ENCODE measurements at regions not wholly inside any gene's neighbourhood (a gene's known extent, or its start where the extent isn't known, plus 50 kb on each side); places are given as distances from the start of the nearest gene placed in this dataset.

- Histone ChIP-seq H3K4me1 (ENCODE audit: control insufficient read depth in 1 of 2, insufficient read depth in 2 of 2, low read length in 2 of 2) (no peaks in the 10 kb centered on the region), H3K9ac (ENCODE audit: low read length) (no peak overlapping the region), H3K27ac (ENCODE audit: low read depth, low read length) (no peak overlapping the region), H3K9me3 (ENCODE audit: control insufficient read depth in 1 of 2, insufficient read depth in 1 of 2, low read depth in 1 of 2, low read length in 2 of 2) (peaks cover 4 to 9% of the 10 kb centered on the region in 2 experiments; a peak in 2 of 4 replicates), H3K36me3 (ENCODE audit: control insufficient read depth in 1 of 2, insufficient read depth in 2 of 2, low read length in 2 of 2) (no peaks in the 10 kb centered on the region), H3K9me2 (ENCODE audit: insufficient read depth) (no peaks in the 10 kb centered on the region), H4K20me1 (ENCODE audit: insufficient read depth) (no peaks in the 10 kb centered on the region), H3K27me3 (ENCODE audit: insufficient read depth, low read length) (no peaks in the 10 kb centered on the region), H3K4me2 (ENCODE audit: low read length) (no peak overlapping the region), H2AFZ (ENCODE audit: low read depth, low read length, poor library complexity, severe bottlenecking) (no peak overlapping the region), H3K79me2 (ENCODE audit: insufficient read depth, low read length) (no peaks in the 10 kb centered on the region), H3K4me3 (replicated peaks in 1 of 2; ENCODE audit: low read depth in 1 of 2, low read length in 2 of 2) (no peak overlapping the region)
- ChIA-PET POLR2A (no interaction called here), RAD21 (ENCODE audit: low non-redundant PET in 1 of 2, low total read pairs in 2 of 2, uncharacterized antibody in 2 of 2, unreplicated experiment in 2 of 2) (no interaction called here), CTCF (no interaction called here)
- no peak for ATAC-seq
- no peak for DNase-seq (ENCODE audit: low read depth, low spot score)
- no TSS peak for BruUV-seq (replicated peaks)
- no peak for TF ChIP-seq REST (IDR thresholded peaks at IDR 0.05; ENCODE audit: low read depth)
- no peak for TF ChIP-seq RAD21 (IDR thresholded peaks at IDR 0.05; ENCODE audit: low read depth)
- TF ChIP-seq POLR2AphosphoS5 (IDR thresholded peaks at IDR 0.05; ENCODE audit: low read depth, low read length) = no peak
- TF ChIP-seq CBX3 (IDR thresholded peaks at IDR 0.05; ENCODE audit: low read depth) = no peak
- no peak for TF ChIP-seq CEBPB (IDR thresholded peaks at IDR 0.05; ENCODE audit: low read depth)
- TF ChIP-seq POLR2A (IDR thresholded peaks at IDR 0.05; ENCODE audit: borderline replicate concordance, extremely low read depth, insufficient read depth, insufficient read length) = no peak
- intact Hi-C loops (cut with micrococcal nuclease) = no loop called here
These were observed 1088.6 kb upstream of the EPHA6 start for GRCh38 chr3:95725770-95726169.

- no peak overlapping the region for H3K4me3 ChIP-seq (replicated peaks in 1 of 2; ENCODE audit: low read depth in 1 of 2, low read length in 2 of 2)
- DNase-seq (ENCODE audit: low read depth, low spot score) (no peak), ATAC-seq (no peak)
- no peaks in the 10 kb centered on the region for H4K20me1 ChIP-seq (ENCODE audit: insufficient read depth)
- TF ChIP-seq SIN3A (IDR thresholded peaks at IDR 0.05; ENCODE audit: low read depth) (no peak), EGR1 (IDR thresholded peaks at IDR 0.05; ENCODE audit: low read depth) (no peak), CTCF (IDR thresholded peaks at IDR 0.05 in 2 of 3, conservative IDR thresholded peaks at IDR 0.05 in 1 of 3; ENCODE audit: borderline replicate concordance in 1 of 3, insufficient read depth in 1 of 3, low read depth in 2 of 3, low read length in 2 of 3) (no peak), ZNF274 (IDR thresholded peaks at IDR 0.05; ENCODE audit: low read depth, low read length) (no peak), SP1 (IDR thresholded peaks at IDR 0.05; ENCODE audit: low read depth) (no peak), POLR2AphosphoS5 (IDR thresholded peaks at IDR 0.05; ENCODE audit: low read depth, low read length) (no peak), EZH2 (IDR thresholded peaks at IDR 0.05) (no peak), REST (IDR thresholded peaks at IDR 0.05; ENCODE audit: low read depth) (no peak), CBX3 (IDR thresholded peaks at IDR 0.05; ENCODE audit: low read depth) (no peak)
- no peaks in the 10 kb centered on the region for H3K4me1 ChIP-seq (ENCODE audit: control insufficient read depth in 1 of 2, insufficient read depth in 2 of 2, low read length in 2 of 2)
- H3K27me3 ChIP-seq (ENCODE audit: insufficient read depth, low read length) = no peaks in the 10 kb centered on the region
- BruUV-seq (replicated peaks) = no TSS peak
- no peaks in the 10 kb centered on the region for H3K79me2 ChIP-seq (ENCODE audit: insufficient read depth, low read length)
- ChIA-PET POLR2A (no interaction called here), RAD21 (ENCODE audit: low non-redundant PET in 1 of 2, low total read pairs in 2 of 2, uncharacterized antibody in 2 of 2, unreplicated experiment in 2 of 2) (no interaction called here), CTCF (no interaction called here)
- H3K36me3 ChIP-seq (ENCODE audit: control insufficient read depth in 1 of 2, insufficient read depth in 2 of 2, low read length in 2 of 2) = no peaks in the 10 kb centered on the region
- H3K9me2 ChIP-seq (ENCODE audit: insufficient read depth) = no peaks in the 10 kb centered on the region
- H3K9ac ChIP-seq (ENCODE audit: low read length) = no peak overlapping the region
- intact Hi-C loops (cut with micrococcal nuclease) = no loop called here
- H3K4me2 ChIP-seq (ENCODE audit: low read length) = no peak overlapping the region
- peaks cover 3 to 21% of the 10 kb centered on the region in 2 experiments; a peak in 1 of 4 replicates for H3K9me3 ChIP-seq (ENCODE audit: control insufficient read depth in 1 of 2, insufficient read depth in 1 of 2, low read depth in 1 of 2, low read length in 2 of 2)
- no peak overlapping the region for H3K27ac ChIP-seq (ENCODE audit: low read depth, low read length)
- H2AFZ ChIP-seq (ENCODE audit: low read depth, low read length, poor library complexity, severe bottlenecking) = no peak overlapping the region
These were observed 1082.6 kb upstream of the EPHA6 start for GRCh38 chr3:95731753-95732152.
